Stimulated activated CD8-positive, alpha-beta memory T cell treated with anti-CD3 and anti-CD28 coated beads, Interleukin-15, amount 100 ng/mL, for 4 hours (primary cell): ENCODE measurements at regions not wholly inside any gene's neighbourhood (a gene's known extent, or its start where the extent isn't known, plus 50 kb on each side); places are given as distances from the start of the nearest gene placed in this dataset.
A peak's percentile ranks its signal among the peaks of the same experiment; 100 is the strongest.
"Not testable (repeated sequence)": the region's sequence is repeated elsewhere in the genome, so short reads cannot be mapped to it uniquely, and the experiment has no call there.

Experiments
- DNase-seq, 2 donors: peaks; one replicate each; pipeline ENCODE4 v3.0.0-alpha.2; 2020; ENCODE audit warnings: low read depth in 2 of 2

- DNase-seq, result not testable (repeated sequence)
Observed at GRCh38 chr17:15802917-15803316, 70.8 kb downstream of the TBC1D26 start.

GRCh38 chr17:15806825-15807224 is 74.7 kb downstream of the TBC1D26 start:
- not testable (repeated sequence) for DNase-seq

- not testable (repeated sequence) for DNase-seq
Observed at GRCh38 chr17:15813388-15813787, 81.3 kb downstream of the TBC1D26 start.

GRCh38 chr17:15814003-15814402 is 81.9 kb downstream of the TBC1D26 start:
- DNase-seq, result not testable (repeated sequence)

- not testable (repeated sequence) for DNase-seq
Observed at GRCh38 chr17:15817861-15818260, 85.8 kb downstream of the TBC1D26 start.

- DNase-seq, result not testable (repeated sequence)
Observed at GRCh38 chr17:15822280-15822679, 90.2 kb downstream of the TBC1D26 start.

- DNase-seq, result peak; percentile 36 to 49
Observed at GRCh38 chr17:15828727-15829314, 96.7 kb downstream of the TBC1D26 start.

GRCh38 chr17:15830221-15830620 is 98.1 kb downstream of the TBC1D26 start:
- not testable (repeated sequence) for DNase-seq

- DNase-seq, result not testable (repeated sequence)
Observed at GRCh38 chr17:15831182-15831581, 99.1 kb downstream of the TBC1D26 start.

GRCh38 chr17:15832921-15833480 is 100.9 kb downstream of the TBC1D26 start:
- DNase-seq, result not testable (repeated sequence)

- DNase-seq, result not testable (repeated sequence)
Observed at GRCh38 chr17:15833890-15834289, 101.8 kb downstream of the TBC1D26 start.

GRCh38 chr17:15835481-15835880 is 103.4 kb downstream of the TBC1D26 start:
- DNase-seq, result not testable (repeated sequence)

- DNase-seq, result not testable (repeated sequence)
Observed at GRCh38 chr17:15836249-15836982, 104.3 kb downstream of the TBC1D26 start.

GRCh38 chr17:15836991-15837390 is 104.9 kb downstream of the TBC1D26 start:
- not testable (repeated sequence) for DNase-seq

- DNase-seq, result not testable (repeated sequence)
Observed at GRCh38 chr17:15847447-15848229, 97.3 kb upstream of the ADORA2B start.

GRCh38 chr17:15849054-15849453 is 95.9 kb upstream of the ADORA2B start:
- peak in 1 of 2 donors; percentile 22 for DNase-seq

GRCh38 chr17:15850071-15850470 is 94.9 kb upstream of the ADORA2B start:
- DNase-seq, result not testable (repeated sequence)

- DNase-seq, result not testable (repeated sequence)
Observed at GRCh38 chr17:15850687-15851086, 94.2 kb upstream of the ADORA2B start.

GRCh38 chr17:15852863-15853262 is 92.1 kb upstream of the ADORA2B start:
- DNase-seq, result not testable (repeated sequence)

GRCh38 chr17:15856191-15856590 is 88.7 kb upstream of the ADORA2B start:
- not testable (repeated sequence) for DNase-seq

GRCh38 chr17:15856745-15857144 is 88.2 kb upstream of the ADORA2B start:
- not testable (repeated sequence) for DNase-seq

GRCh38 chr17:15858082-15858481 is 86.8 kb upstream of the ADORA2B start:
- not testable (repeated sequence) for DNase-seq
